ENCODE measurements at regions not wholly inside any gene's neighbourhood (a gene's known extent, or its start where the extent isn't known, plus 50 kb on each side); places are given as distances from the start of the nearest gene placed in this dataset.

DNA sequence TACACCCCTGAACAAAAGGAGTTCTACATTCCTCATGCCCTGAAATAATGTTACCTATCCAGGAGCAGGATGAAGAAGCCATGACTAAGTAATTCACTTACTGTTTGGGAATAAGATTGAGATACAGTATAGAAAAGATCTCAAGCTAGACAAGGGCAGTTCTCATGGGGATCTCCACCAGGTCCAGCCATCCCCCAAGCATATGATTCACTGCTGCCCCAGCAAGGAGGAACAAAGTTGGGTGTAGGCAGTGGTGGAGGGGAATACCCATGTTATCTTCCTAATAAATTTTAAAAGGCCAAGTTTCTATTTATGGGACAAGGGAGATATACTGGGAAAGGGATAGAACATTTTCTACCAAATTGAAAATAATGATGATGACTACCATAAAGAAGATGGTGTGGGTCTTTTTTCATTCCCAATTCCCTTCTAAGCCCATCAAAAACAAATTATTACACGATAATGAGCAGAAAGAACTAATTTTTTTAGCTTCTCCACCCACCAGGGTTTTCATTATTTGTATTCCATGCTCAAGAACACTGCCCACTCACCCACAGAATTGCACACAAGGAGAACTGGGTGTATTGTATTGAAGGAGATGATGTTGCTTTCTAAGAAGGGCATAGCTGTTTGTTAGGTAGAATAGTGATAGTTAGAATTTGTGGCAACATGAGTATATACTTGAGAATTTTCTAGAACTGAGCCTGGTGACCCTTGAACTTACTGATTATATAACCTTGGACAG is 204.6 kb downstream of the BTG1 start:
- intact Hi-C loops (cut with DNase I), result no loop called here
- Histone ChIP-seq H3K4me1 (no peaks in the 10 kb centered on the region), H3K9me3 (no peaks in the 10 kb centered on the region), H3K4me3 (no peak overlapping the region), H3K27ac (no peak overlapping the region), H3K36me3 (no peaks in the 10 kb centered on the region), H3K27me3 (no peaks in the 10 kb centered on the region)
- TF ChIP-seq POLR2AphosphoS5 (IDR thresholded peaks at IDR 0.05; ENCODE audit: insufficient read depth in 1 of 2, low read depth in 1 of 2), result no peak
- no peak for DNase-seq (ENCODE audit: extremely low spot score in 2 of 2)

DNA sequence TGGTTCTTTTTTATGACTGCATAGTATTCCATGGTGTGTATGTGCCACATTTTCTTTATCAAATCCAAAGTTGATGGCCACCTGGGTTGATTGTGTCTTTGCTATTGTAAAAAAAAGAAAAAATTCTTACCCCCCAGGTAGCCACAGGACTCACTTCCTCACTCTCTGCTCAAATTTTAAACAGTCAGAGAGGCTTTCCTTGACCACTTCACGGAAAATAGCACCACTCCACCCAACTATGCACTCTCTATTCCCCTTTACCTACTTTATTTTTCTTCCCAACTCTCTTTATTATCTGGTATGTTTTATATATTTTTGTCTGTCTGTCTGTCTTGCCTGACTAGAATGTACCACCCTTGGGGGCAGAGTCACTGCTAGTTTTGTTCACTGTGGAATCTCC is 205.3 kb downstream of the BTG1 start:
- TF ChIP-seq POLR2AphosphoS5 (IDR thresholded peaks at IDR 0.05; ENCODE audit: insufficient read depth in 1 of 2, low read depth in 1 of 2), result no peak
- TF ChIP-seq, protein P1, sequence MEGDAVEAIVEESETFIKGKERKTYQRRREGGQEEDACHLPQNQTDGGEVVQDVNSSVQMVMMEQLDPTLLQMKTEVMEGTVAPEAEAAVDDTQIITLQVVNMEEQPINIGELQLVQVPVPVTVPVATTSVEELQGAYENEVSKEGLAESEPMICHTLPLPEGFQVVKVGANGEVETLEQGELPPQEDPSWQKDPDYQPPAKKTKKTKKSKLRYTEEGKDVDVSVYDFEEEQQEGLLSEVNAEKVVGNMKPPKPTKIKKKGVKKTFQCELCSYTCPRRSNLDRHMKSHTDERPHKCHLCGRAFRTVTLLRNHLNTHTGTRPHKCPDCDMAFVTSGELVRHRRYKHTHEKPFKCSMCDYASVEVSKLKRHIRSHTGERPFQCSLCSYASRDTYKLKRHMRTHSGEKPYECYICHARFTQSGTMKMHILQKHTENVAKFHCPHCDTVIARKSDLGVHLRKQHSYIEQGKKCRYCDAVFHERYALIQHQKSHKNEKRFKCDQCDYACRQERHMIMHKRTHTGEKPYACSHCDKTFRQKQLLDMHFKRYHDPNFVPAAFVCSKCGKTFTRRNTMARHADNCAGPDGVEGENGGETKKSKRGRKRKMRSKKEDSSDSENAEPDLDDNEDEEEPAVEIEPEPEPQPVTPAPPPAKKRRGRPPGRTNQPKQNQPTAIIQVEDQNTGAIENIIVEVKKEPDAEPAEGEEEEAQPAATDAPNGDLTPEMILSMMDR (IDR thresholded peaks at IDR 0.05), result no peak
- TF ChIP-seq POLR2A (IDR thresholded peaks at IDR 0.05), result no peak
- no peaks in the 10 kb centered on the region for H3K9me3 ChIP-seq
- DNase-seq (ENCODE audit: extremely low spot score in 2 of 2), result no peak
- no peaks in the 10 kb centered on the region for H3K4me1 ChIP-seq
- intact Hi-C loops (cut with DNase I), result no loop called here
- no peaks in the 10 kb centered on the region for H3K27me3 ChIP-seq
- no peak overlapping the region for H3K4me3 ChIP-seq
- H3K27ac ChIP-seq, result no peak overlapping the region
- H3K36me3 ChIP-seq, result no peaks in the 10 kb centered on the region

DNA sequence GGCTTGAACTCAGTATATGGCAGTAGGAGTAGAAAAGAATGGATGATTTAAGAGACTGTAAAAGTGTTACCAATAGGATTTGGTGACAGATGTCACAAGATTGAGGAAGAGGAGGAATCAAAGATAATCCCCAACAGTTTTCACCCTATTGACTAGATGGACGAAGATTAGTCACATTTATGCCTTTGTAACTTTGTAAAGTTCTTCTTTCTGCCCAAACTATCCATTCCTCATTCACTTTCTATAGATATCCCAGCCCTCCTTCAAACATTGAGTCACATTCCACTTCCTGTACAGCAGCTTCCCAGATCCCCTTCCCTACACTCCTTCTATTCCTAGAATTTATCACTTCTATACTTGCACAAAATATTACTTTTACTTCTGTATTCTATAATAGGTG is 207.9 kb downstream of the BTG1 start:
- TF ChIP-seq, protein P1 (IDR thresholded peaks at IDR 0.05), result no peak
- TF ChIP-seq POLR2A (IDR thresholded peaks at IDR 0.05) (no peak), POLR2AphosphoS5 (IDR thresholded peaks at IDR 0.05; ENCODE audit: insufficient read depth in 1 of 2, low read depth in 1 of 2) (no peak)
- intact Hi-C loops (cut with DNase I), result no loop called here
- no peaks in the 10 kb centered on the region for H3K9me3 ChIP-seq

DNA sequence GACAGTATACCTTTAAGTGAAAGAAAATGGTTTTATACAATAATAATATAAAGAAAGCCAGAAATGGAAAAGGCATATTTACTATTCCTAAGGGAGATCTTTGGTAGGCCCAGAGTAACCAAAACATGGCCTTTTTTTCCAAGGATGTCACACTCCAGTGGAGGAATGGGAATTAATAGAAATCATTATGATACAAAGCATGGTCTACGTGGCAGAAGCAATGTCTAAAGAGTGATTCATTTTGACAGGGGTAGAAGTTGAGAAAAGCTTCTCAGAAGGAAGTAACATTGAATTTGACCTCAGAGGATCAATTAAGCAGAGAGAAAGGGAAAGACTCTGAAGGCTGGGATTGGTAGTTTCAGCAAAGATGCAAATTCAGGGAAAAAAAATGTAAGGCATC is 208.6 kb downstream of the BTG1 start:
- H3K27me3 ChIP-seq, result no peaks in the 10 kb centered on the region
- H3K9me3 ChIP-seq, result no peaks in the 10 kb centered on the region
- TF ChIP-seq, protein P1 (IDR thresholded peaks at IDR 0.05), result no peak
- intact Hi-C loops (cut with DNase I), result no loop called here
- no peak overlapping the region for H3K27ac ChIP-seq
- peaks cover under 1% of the 10 kb centered on the region for H3K4me1 ChIP-seq
- DNase-seq (ENCODE audit: extremely low spot score in 2 of 2), result no peak
- H3K36me3 ChIP-seq, result no peaks in the 10 kb centered on the region
- H3K4me3 ChIP-seq, result no peak overlapping the region

More for the DNA sequence above, 207.9 kb downstream of the BTG1 start:
- Histone ChIP-seq H3K27ac (no peak overlapping the region), H3K27me3 (no peaks in the 10 kb centered on the region), H3K36me3 (no peaks in the 10 kb centered on the region), H3K4me3 (no peak overlapping the region), H3K4me1 (no peaks in the 10 kb centered on the region)
- DNase-seq (ENCODE audit: extremely low spot score in 2 of 2), result no peak

DNA sequence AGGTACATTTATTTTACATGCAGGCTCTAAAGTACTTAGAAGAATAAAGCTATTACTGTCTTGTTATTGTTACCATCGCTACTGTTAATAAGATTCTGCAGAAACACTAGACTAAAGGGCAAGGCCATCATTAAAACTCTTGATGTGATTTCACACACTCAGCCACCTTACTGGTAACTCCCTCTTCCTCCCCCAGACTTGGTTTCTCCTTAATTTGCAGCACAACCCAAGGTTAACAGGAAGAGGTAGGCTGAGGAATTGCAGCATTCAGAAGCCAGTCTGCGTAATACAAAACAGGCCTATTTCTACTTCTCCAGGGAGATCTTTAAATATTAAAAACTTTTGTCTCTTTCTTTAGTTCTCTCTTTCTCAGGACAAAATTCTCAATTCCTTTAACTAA is 210.3 kb downstream of the BTG1 start:
- intact Hi-C loops (cut with DNase I), result no loop called here
- H3K4me1 ChIP-seq, result peaks cover 18% of the 10 kb centered on the region
- no peak overlapping the region for H3K27ac ChIP-seq
- H3K27me3 ChIP-seq, result no peaks in the 10 kb centered on the region
- DNase-seq (ENCODE audit: extremely low spot score in 2 of 2), result no peak
- H3K4me3 ChIP-seq, result no peak overlapping the region
- TF ChIP-seq POLR2AphosphoS5 (IDR thresholded peaks at IDR 0.05; ENCODE audit: insufficient read depth in 1 of 2, low read depth in 1 of 2) (no peak), POLR2A (IDR thresholded peaks at IDR 0.05) (no peak)
- TF ChIP-seq, protein P1 (IDR thresholded peaks at IDR 0.05), result no peak
- no peaks in the 10 kb centered on the region for H3K9me3 ChIP-seq
- no peaks in the 10 kb centered on the region for H3K36me3 ChIP-seq
